SK-N-SH (cell line): ENCODE measurements at regions not wholly inside any gene's neighbourhood (a gene's known extent, or its start where the extent isn't known, plus 50 kb on each side); places are given as distances from the start of the nearest gene placed in this dataset.

ENCODE experiments used
- CHD2 ChIP-seq: fragments of 150-350 bp; IDR thresholded peaks from 2 replicates; pipeline ENCODE4 v1.6.1; 2018; ENCODE audit warnings: low read length; ENCODE audit not compliant: partially characterized antibody
- CTCF ChIP-seq: fragments of 200-600 bp; sonication (generic); IDR thresholded peaks from 2 replicates; pipeline ENCODE4 v1.6.1; 2017; ENCODE audit warnings: antibody characterized with exemption, mild to moderate bottlenecking, moderate library complexity
- SIN3A ChIP-seq: IDR thresholded peaks from 2 replicates; pipeline ENCODE4 v1.6.1; 2012; ENCODE audit warnings: low read depth, mild to moderate bottlenecking, low read length, moderate library complexity, borderline replicate concordance
- USF2 ChIP-seq: fragments of 150-350 bp; IDR thresholded peaks from 2 replicates; pipeline ENCODE4 v1.6.1; 2017; ENCODE audit warnings: antibody characterized with exemption, low read length, low read depth, borderline replicate concordance
- ZBTB33 ChIP-seq: IDR thresholded peaks from 2 replicates; pipeline ENCODE4 v1.4.0; 2012; ENCODE audit warnings: low read depth, borderline replicate concordance

- TF ChIP-seq CTCF (no peak), ZBTB33 (no peak), USF2 (no peak), SIN3A (no peak), CHD2 (no peak)
These were observed 62.4 kb upstream of the LRRC8B start for GRCh38 chr1:89462250-89462649.
